HG02623 (cell line): ENCODE measurements at regions not wholly inside any gene's neighbourhood (a gene's known extent, or its start where the extent isn't known, plus 50 kb on each side); places are given as distances from the start of the nearest gene placed in this dataset.
"Not testable (repeated sequence)": the region's sequence is repeated elsewhere in the genome, so short reads cannot be mapped to it uniquely, and the experiment has no call there.

Experiments used
- ATAC-seq: cut with Tn5 transposase; IDR thresholded peaks from one replicate; pipeline ENCODE4 v1.9.1; 2021; ENCODE audit warnings: moderate library complexity; ENCODE audit not compliant: unreplicated experiment

GRCh38 chr6:56749632-56750151 lies 107.0 kb upstream of the DST start:
- ATAC-seq = no peak

DNA sequence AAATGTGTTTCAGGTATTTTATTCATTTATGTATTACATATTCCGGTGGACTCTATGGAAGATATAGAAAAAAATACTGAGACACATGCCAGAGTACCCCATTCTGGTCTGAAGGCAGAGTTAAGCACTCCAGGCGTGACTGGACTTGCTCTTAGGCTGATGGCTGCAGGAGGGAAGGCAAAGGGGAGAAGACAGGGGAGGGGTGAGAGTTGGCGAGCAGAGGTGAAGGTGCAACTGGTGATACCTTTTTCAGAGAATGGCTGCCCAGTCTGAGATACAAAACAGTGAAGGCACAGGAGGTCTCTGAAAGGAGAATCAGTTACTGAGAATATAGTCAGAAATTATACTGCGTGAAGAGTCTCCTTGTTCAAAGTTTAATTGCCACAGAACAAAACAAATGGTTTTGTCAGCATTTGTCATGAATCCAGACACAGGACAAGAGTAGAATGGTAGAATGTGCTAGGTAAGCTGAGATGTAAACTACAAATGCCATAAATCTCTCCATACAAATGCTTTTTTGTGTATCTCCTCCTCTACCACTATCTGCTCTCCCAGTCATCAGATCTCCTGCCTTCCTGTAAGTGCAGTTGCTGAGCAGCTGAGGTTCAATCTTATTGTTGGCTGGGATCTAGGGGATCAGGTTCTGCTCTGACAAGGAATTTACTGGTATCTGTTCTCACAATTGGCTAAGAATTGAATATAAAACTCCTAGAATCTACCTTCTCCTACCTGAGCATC lies 104.2 kb upstream of the DST start:
- no peak for ATAC-seq

- no peak for ATAC-seq
Observed at GRCh38 chr6:56745971-56746370, 103.3 kb upstream of the DST start.

DNA sequence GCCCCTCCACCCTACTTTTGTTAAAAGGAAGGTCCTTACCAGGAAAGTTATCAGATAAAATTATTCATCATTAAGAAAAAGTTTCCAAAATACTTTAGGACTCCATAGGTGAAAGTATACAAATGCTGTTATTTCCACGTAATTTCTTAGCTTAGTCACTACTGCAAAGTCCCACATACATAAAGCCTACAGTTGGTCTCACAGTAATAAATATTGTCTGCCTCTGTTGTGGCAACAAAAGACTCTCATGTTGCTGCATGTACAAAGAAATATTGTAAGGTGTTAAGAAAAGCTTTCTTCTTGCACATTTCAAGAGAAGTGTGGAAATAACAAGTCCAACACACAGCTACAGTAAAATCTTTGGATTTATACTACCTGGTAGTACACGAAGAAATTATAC lies 102.4 kb upstream of the DST start:
- no peak for ATAC-seq

- no peak for ATAC-seq
Observed at GRCh38 chr6:56744528-56744927, 101.8 kb upstream of the DST start.

DNA sequence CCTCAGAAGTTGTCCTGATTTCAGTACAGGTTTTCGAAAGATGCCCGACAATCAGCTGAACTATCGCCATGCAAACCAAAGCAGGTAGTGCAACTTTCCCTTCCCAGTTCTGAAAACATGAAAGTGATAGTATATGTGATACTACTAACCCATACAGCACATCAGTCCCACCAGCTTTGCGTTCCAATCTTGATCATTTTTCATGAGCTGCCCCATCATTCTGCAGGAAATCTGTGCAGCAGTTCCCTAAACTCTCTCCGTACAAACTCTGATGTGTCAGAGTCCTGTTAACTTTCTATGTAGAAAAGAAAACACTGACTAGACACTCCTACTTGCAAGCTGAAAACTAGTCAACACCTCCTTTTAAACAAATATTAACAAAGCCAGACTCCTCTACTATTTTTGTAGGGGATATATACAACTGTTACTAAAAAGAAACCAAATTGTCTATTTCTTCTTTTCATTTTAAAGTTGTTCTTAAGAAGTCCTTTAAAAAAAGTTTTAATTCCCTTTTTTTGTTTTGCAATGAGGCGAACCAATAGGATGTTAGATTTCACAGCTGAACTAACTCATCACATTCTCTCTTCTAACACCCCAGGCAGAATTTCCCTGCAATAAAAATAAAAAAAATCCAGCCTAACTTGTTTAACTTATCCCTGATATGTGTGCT lies 99.6 kb upstream of the DST start:
- ATAC-seq = peak; percentile 76

GRCh38 chr6:56741472-56741871 lies 98.8 kb upstream of the DST start:
- ATAC-seq = no peak

DNA sequence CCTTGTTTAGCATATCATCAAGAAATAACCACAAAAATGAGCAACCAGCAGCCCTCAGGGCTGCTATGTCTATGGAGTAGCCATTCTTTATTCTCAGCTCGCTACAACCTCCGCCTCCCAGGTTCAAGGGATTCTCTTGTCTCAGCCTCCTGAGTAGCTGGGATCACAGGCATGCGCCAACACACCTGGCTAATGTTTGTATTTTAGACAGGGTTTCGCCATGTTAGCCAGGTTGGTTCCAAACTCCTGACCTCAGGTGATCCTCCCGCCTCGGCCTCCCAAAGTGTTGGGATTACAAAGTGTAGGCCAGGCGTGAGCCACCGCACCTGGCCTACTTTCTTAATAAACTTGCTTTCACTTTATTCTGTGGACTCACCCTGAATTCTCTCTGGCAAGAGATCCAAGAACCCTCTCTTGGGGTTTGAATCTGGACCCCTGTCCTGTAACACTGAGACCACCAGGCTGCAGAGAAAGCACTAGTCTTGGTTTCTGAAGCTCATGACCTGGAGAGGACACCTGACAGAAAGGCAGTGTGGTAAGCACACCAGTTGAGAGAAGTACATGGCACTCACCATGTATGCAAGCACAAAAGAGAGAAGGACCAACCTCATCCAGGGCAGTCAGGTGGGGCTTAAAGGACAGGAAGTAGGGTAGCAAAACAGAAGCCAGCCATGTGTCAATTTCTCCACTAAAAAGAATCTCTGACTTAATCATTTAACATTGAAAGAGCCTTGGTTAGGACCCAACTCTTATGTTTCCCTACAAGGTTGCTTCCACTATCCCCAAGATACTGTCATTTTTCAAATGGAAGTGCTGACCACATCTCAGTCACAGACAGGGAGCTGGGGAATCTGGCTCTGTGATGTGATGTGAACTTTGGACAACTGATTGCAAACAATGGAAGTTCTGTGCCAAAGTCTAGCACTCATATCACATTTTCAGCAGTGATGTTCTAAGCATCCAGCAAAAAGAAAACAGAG lies 97.4 kb upstream of the DST start:
- no peak for ATAC-seq

GRCh38 chr6:56736804-56737203 lies 94.1 kb upstream of the DST start:
- ATAC-seq = no peak

DNA sequence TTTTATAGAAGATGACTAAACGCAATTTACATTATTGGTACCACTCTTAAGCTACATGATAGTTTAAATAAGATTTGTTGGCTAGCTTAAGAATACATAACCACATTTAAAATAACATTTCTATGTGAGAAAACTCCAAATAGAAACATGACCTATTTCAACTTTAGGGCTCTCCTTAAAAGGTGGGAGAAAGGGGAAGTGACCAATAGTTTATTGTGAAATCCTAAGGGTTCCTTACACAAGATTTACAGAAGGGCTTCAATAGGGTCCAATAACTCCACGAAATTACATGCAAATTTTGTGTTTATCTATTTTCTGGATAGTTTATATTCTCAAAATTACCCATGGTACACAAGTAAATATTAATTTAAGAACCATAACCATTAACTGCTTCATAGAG lies 91.6 kb upstream of the DST start:
- no peak for ATAC-seq

GRCh38 chr6:56733211-56733697 lies 90.6 kb upstream of the DST start:
- no peak for ATAC-seq

GRCh38 chr6:56732517-56732916 lies 89.8 kb upstream of the DST start:
- ATAC-seq = no peak

- no peak for ATAC-seq
Observed at GRCh38 chr6:56730663-56731529, 88.2 kb upstream of the DST start.

DNA sequence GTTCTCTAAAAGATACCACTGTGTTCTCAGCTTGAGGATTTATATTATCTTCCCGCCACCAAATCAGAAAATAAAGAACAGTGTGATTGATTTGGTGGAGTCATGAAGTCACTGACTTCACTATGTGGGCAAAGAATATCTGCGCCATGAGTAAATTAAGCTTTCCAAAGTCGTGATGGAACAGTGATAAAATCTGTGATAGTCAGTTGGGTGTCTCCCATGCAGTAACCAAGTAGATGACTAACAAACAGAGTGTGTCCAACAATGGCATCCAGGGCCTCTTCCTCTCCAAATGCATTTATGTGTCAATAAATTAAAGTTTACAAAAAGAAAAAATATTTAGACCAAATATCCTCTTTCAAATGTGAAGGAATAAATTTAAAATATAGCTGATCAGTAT lies 87.0 kb upstream of the DST start:
- ATAC-seq = no peak

- ATAC-seq = not testable (repeated sequence)
Observed at GRCh38 chr6:56729166-56729565, 86.5 kb upstream of the DST start.

GRCh38 chr6:56727097-56727850 lies 84.6 kb upstream of the DST start:
- ATAC-seq = no peak

DNA sequence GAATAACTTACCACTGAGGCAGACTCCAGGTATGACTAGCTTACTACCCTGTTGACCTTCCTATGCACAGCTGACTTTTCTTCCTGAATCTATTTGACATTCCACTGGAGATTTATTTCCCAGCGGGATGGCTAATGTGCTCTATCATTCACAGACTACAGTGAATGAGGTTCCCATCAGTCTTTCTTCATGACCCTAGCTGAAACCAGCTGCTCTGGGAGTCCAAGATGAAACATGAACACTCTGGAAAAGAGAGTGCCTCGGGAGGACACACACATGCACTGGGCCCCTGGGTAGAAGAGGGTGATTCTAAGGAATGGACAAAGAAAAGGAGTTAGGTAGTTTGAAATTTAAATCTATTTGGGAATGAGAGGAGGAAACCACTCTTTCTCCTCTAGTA lies 82.6 kb upstream of the DST start:
- no peak for ATAC-seq

GRCh38 chr6:56724455-56724854 lies 81.8 kb upstream of the DST start:
- no peak for ATAC-seq

- no peak for ATAC-seq
Observed at GRCh38 chr6:56720882-56721281, 78.2 kb upstream of the DST start.
